Loucy (cell line): ENCODE measurements at regions not wholly inside any gene's neighbourhood (a gene's known extent, or its start where the extent isn't known, plus 50 kb on each side); places are given as distances from the start of the nearest gene placed in this dataset.

ENCODE experiments used
- CTCF ChIP-seq: fragments of 200-600 bp; sonication (generic); conservative IDR thresholded peaks from 2 replicates; pipeline ENCODE4 v1.5.1; 2014; ENCODE audit warnings: mild to moderate bottlenecking, antibody characterized with exemption, low read length
- EZH2phosphoT487 ChIP-seq: fragments of 200-600 bp; IDR thresholded peaks from 2 replicates; pipeline ENCODE4 v1.6.1; 2018; ENCODE audit warnings: antibody characterized with exemption, mild to moderate bottlenecking, moderate library complexity, borderline replicate concordance

DNA sequence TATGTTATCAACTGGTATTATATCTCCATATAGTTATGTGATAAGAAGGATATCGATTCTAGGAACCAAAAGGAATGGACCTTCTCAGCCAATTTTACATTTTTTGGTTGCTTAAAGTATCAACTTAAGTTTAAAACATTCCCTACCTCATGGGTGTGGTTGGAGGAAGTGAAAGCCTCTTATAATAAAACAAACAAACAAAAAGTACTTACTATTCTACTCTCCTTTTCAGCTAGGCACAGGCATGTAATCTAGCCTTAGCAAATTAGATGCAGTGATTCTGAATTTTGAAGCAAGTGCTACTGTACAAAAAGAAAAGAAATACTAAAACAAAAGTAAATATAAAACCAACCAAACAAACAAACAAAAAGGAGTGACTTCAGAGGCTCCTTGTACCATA, 485.4 kb downstream of the C4orf33 start:
- TF ChIP-seq CTCF = no peak
- no peak for TF ChIP-seq EZH2phosphoT487
